ENCODE measurements at regions not wholly inside any gene's neighbourhood (a gene's known extent, or its start where the extent isn't known, plus 50 kb on each side); places are given as distances from the start of the nearest gene placed in this dataset.

GRCh38 chr13:39916330-39916729, 260.9 kb downstream of the COG6 start (continued):
- no peak for TF ChIP-seq ZNF462 (CRISPR knock-in tag; IDR thresholded peaks at IDR 0.05)

- no peaks in the 10 kb centered on the region for H3K27me3 Mint-ChIP-seq (ENCODE audit: insufficient read depth, low read depth, poor library complexity)
- no peaks in the 10 kb centered on the region for H3K4me1 Mint-ChIP-seq
- no peaks in the 10 kb centered on the region for H3K27me3 ChIP-seq (ENCODE audit: insufficient read depth)
- no peak overlapping the region for H3K4me2 ChIP-seq
- no peaks in the 10 kb centered on the region for H3K79me2 ChIP-seq (replicated peaks; ENCODE audit: insufficient read depth)
- no peak for DNase-seq (ENCODE audit: low spot score)
- H3K36me3 Mint-ChIP-seq (ENCODE audit: low read depth) = no peaks in the 10 kb centered on the region
- no peaks in the 10 kb centered on the region for H3F3A ChIP-seq (replicated peaks; ENCODE audit: low read depth)
- no peaks in the 10 kb centered on the region for H3K36me3 ChIP-seq (ENCODE audit: insufficient read depth)
- no peaks in the 10 kb centered on the region for H4K20me1 ChIP-seq (replicated peaks; ENCODE audit: insufficient read depth)
- H3K27ac ChIP-seq (ENCODE audit: low read depth) = no peak overlapping the region
- ATAC-seq = no peak
- H2AFZ ChIP-seq = no peak overlapping the region
- no peak overlapping the region for H3K27ac Mint-ChIP-seq
- no peak overlapping the region for H3K4me3 Mint-ChIP-seq
- H3K4me1 ChIP-seq (ENCODE audit: insufficient read depth) = no peaks in the 10 kb centered on the region
- H3K9me3 Mint-ChIP-seq = peaks cover 8% of the 10 kb centered on the region; the same call in 2 of the 3 replicates
- H3K9me2 ChIP-seq (ENCODE audit: insufficient read depth) = 0 out of 2 replicates have a peak, but pooled peaks cover 2% of the 10 kb centered on the region
- no peak overlapping the region for H3K4me3 ChIP-seq
- TF ChIP-seq CREB1 (CRISPR knock-in tag; IDR thresholded peaks at IDR 0.05; ENCODE audit: low read depth) (no peak), POLR2AphosphoS5 (IDR thresholded peaks at IDR 0.05; ENCODE audit: low read depth) (no peak)
Measured at GRCh38 chr13:39918620-39919236, 263.3 kb downstream of the COG6 start.

- Mint-ChIP-seq H3K27me3 (ENCODE audit: insufficient read depth, low read depth, poor library complexity) (no peaks in the 10 kb centered on the region), H3K27ac (no peak overlapping the region), H3K4me3 (no peak overlapping the region), H3K9me3 (peaks cover 11% of the 10 kb centered on the region; the same call in 2 of the 3 replicates), H3K4me1 (no peaks in the 10 kb centered on the region), H3K36me3 (ENCODE audit: low read depth) (no peaks in the 10 kb centered on the region)
- Histone ChIP-seq H3K4me3 (no peak overlapping the region), H3K27me3 (ENCODE audit: insufficient read depth) (no peaks in the 10 kb centered on the region), H3K27ac (ENCODE audit: low read depth) (no peak overlapping the region), H3K4me1 (ENCODE audit: insufficient read depth) (no peaks in the 10 kb centered on the region), H3K9me2 (ENCODE audit: insufficient read depth) (no peaks in the 10 kb centered on the region), H4K20me1 (replicated peaks; ENCODE audit: insufficient read depth) (no peaks in the 10 kb centered on the region), H3K4me2 (no peak overlapping the region), H3K36me3 (ENCODE audit: insufficient read depth) (no peaks in the 10 kb centered on the region), H3F3A (replicated peaks; ENCODE audit: low read depth) (no peaks in the 10 kb centered on the region), H3K79me2 (replicated peaks; ENCODE audit: insufficient read depth) (no peaks in the 10 kb centered on the region), H2AFZ (no peak overlapping the region)
- TF ChIP-seq JUNB (IDR thresholded peaks at IDR 0.05; ENCODE audit: unreplicated experiment) (no peak), EZH2 (IDR thresholded peaks at IDR 0.05; ENCODE audit: low read depth, unreplicated experiment) (no peak), CTCF (conservative IDR thresholded peaks at IDR 0.05; ENCODE audit: low read depth in 2 of 2) (no peak), REST (IDR thresholded peaks at IDR 0.05; ENCODE audit: unreplicated experiment) (no peak), ZNF331 (CRISPR knock-in tag; IDR thresholded peaks at IDR 0.05; ENCODE audit: low read depth) (no peak), EZH2phosphoT487 (IDR thresholded peaks at IDR 0.05; ENCODE audit: unreplicated experiment) (no peak)
- no peak for DNase-seq (ENCODE audit: low spot score)
- ATAC-seq = no peak
Measured at GRCh38 chr13:39920613-39921012, 265.2 kb downstream of the COG6 start.

All from GM23338 (cell line).